Spleen (tissue), 7 donors: ENCODE measurements at regions not wholly inside any gene's neighbourhood (a gene's known extent, or its start where the extent isn't known, plus 50 kb on each side); places are given as distances from the start of the nearest gene placed in this dataset.

ENCODE experiments used
- CTCF ChIP-seq, 11 experiments: fragments of 200-600 bp in 7 of 11; fragments of 450-650 bp in 4 of 11; sonication (generic) in 4 of 11; IDR thresholded peaks in 8 of 11; conservative IDR thresholded peaks in 3 of 11; 1 replicate in 7 of 11; 2 replicates in 4 of 11; pipeline versions ENCODE4 v1.4.0 to v1.8.0; 2016 to 2021; ENCODE audit warnings: antibody characterized with exemption in 11 of 11, inconsistent platforms in 4 of 11, mild to moderate bottlenecking in 1 of 11
- POLR2A ChIP-seq, 3 donors: fragments of 450-650 bp; IDR thresholded peaks; one replicate each; pipeline ENCODE4 v1.5.1; 2017; ENCODE audit warnings: antibody characterized with exemption in 3 of 3, mild to moderate bottlenecking in 1 of 3
- POLR2AphosphoS5 ChIP-seq, 3 donors: sonication (generic); formaldehyde crosslinking; IDR thresholded peaks; one replicate each; pipeline ENCODE4 v1.5.1; 2017; ENCODE audit warnings: antibody characterized with exemption in 3 of 3
- donor health status: DM: no; HTN: no; CAD: no; lungs with moderate emphysema.
- donor health status: DM: no; HTN: no; CAD: no.
- donor health status: DM: no; HTN: no; CAD: no.

- TF ChIP-seq CTCF (IDR thresholded peaks at IDR 0.05 in 8 of 11, conservative IDR thresholded peaks at IDR 0.05 in 3 of 11) (no peak), POLR2A (IDR thresholded peaks at IDR 0.05) (no peak), POLR2AphosphoS5 (IDR thresholded peaks at IDR 0.05) (no peak)
These were observed 513.5 kb upstream of the JARID2 start for GRCh38 chr6:14732226-14732843.
